H9 (cell line): ENCODE measurements at regions not wholly inside any gene's neighbourhood (a gene's known extent, or its start where the extent isn't known, plus 50 kb on each side); places are given as distances from the start of the nearest gene placed in this dataset.

Experiments used
- DNase-seq: peaks from one replicate; pipeline ENCODE4 v3.0.0-alpha.2; 2017
- H2AFZ ChIP-seq: one replicate; pipeline ENCODE4 v1.6.1; 2013; ENCODE audit warnings: mild to moderate bottlenecking, low read length, control low read depth, moderate library complexity
- H2AK5ac ChIP-seq: 2 replicates; pipeline ENCODE4 v1.6.1; 2013; ENCODE audit warnings: low read length, control low read depth, mixed read lengths; ENCODE audit not compliant: insufficient read length
- H2BK120ac ChIP-seq: one replicate; pipeline ENCODE4 v1.6.1; 2013; ENCODE audit warnings: low read depth, mild to moderate bottlenecking, low read length, control low read depth, inconsistent platforms; ENCODE audit not compliant: poor library complexity, severe bottlenecking
- H2BK12ac ChIP-seq: 2 replicates; pipeline ENCODE4 v1.6.1; 2013; ENCODE audit warnings: low read length, control low read depth, mixed read lengths, low read depth; ENCODE audit not compliant: insufficient read length
- H2BK15ac ChIP-seq: 2 replicates; pipeline ENCODE4 v1.6.1; 2013; ENCODE audit warnings: low read depth, low read length, control low read depth
- H2BK20ac ChIP-seq: one replicate; pipeline ENCODE4 v1.6.1; 2013; ENCODE audit warnings: low read depth, mild to moderate bottlenecking, low read length, control low read depth, inconsistent platforms; ENCODE audit not compliant: poor library complexity, severe bottlenecking
- H2BK5ac ChIP-seq: 2 replicates; pipeline ENCODE4 v1.6.1; 2013; ENCODE audit warnings: low read length, control low read depth, mixed read lengths; ENCODE audit not compliant: insufficient read length
- H3K14ac ChIP-seq: 2 replicates; pipeline ENCODE4 v1.6.1; 2013; ENCODE audit warnings: low read length, control low read depth; ENCODE audit not compliant: insufficient read depth
- H3K18ac ChIP-seq: 2 replicates; pipeline ENCODE4 v1.6.1; 2013; ENCODE audit warnings: low read depth, mild to moderate bottlenecking, mixed read lengths, low read length, control low read depth; ENCODE audit not compliant: insufficient read length
- H3K23ac ChIP-seq: 2 replicates; pipeline ENCODE4 v1.6.1; 2013; ENCODE audit warnings: low read length, control low read depth, mixed read lengths, low read depth; ENCODE audit not compliant: insufficient read length
- H3K23me2 ChIP-seq: 2 replicates; pipeline ENCODE4 v1.6.1; 2013; ENCODE audit warnings: low read depth, mild to moderate bottlenecking, mixed read lengths, low read length, control low read depth; ENCODE audit not compliant: insufficient read length, poor library complexity, severe bottlenecking
- H3K27ac ChIP-seq: 2 replicates; pipeline ENCODE4 v1.5.1; 2013; ENCODE audit warnings: low read length, control low read depth, mixed read lengths, low read depth; ENCODE audit not compliant: insufficient read length
- H3K27me3 ChIP-seq: 2 replicates; pipeline ENCODE4 v1.6.1; 2013; ENCODE audit warnings: low read length, control low read depth, inconsistent platforms; ENCODE audit not compliant: insufficient read depth
- H3K4ac ChIP-seq: 2 replicates; pipeline ENCODE4 v1.6.1; 2013; ENCODE audit warnings: low read depth, mild to moderate bottlenecking, control low read depth, inconsistent platforms, low read length, moderate library complexity
- H3K4me1 ChIP-seq: 2 replicates; pipeline ENCODE4 v1.6.1; 2013; ENCODE audit warnings: low read length, control low read depth, inconsistent platforms; ENCODE audit not compliant: insufficient read depth
- H3K4me2 ChIP-seq: 2 replicates; pipeline ENCODE4 v1.6.1; 2013; ENCODE audit warnings: low read length, control low read depth, mixed read lengths; ENCODE audit not compliant: insufficient read length, insufficient read depth
- H3K56ac ChIP-seq: 2 replicates; pipeline ENCODE4 v1.6.1; 2013; ENCODE audit warnings: low read depth, mild to moderate bottlenecking, mixed read lengths, low read length, control low read depth; ENCODE audit not compliant: insufficient read length
- H3K79me1 ChIP-seq: 2 replicates; pipeline ENCODE4 v1.6.1; 2013; ENCODE audit warnings: low read depth, mild to moderate bottlenecking, moderate library complexity, low read length, control low read depth, inconsistent platforms; ENCODE audit not compliant: insufficient read depth, poor library complexity, severe bottlenecking
- H3K79me2 ChIP-seq: 2 replicates; pipeline ENCODE4 v1.6.1; 2013; ENCODE audit warnings: low read length, control low read depth, inconsistent platforms; ENCODE audit not compliant: insufficient read depth
- H3K9ac ChIP-seq: 2 replicates; pipeline ENCODE4 v1.6.1; 2013; ENCODE audit warnings: low read length, control low read depth, mixed read lengths; ENCODE audit not compliant: insufficient read length; ENCODE audit errors: extremely low read depth
- H3K9me3 ChIP-seq: one replicate; pipeline ENCODE4 v1.6.1; 2013; ENCODE audit warnings: low read depth, low read length, inconsistent platforms; ENCODE audit not compliant: control insufficient read depth
- H3T11ph ChIP-seq: one replicate; pipeline ENCODE4 v1.6.1; 2013; ENCODE audit warnings: mild to moderate bottlenecking, low read length, control low read depth, inconsistent platforms
- H4K20me1 ChIP-seq: one replicate; pipeline ENCODE4 v1.6.1; 2013; ENCODE audit not compliant: control insufficient read depth, insufficient read length, insufficient read depth
- H4K5ac ChIP-seq: 2 replicates; pipeline ENCODE4 v1.6.1; 2013; ENCODE audit warnings: low read depth, mild to moderate bottlenecking, mixed read lengths, low read length, control low read depth; ENCODE audit not compliant: insufficient read length
- H4K8ac ChIP-seq: replicated peaks from 2 replicates; pipeline ENCODE4 v1.6.1; 2013; ENCODE audit warnings: low read length, control low read depth, mixed read lengths, low read depth; ENCODE audit not compliant: insufficient read length
- H4K91ac ChIP-seq: 2 replicates; pipeline ENCODE4 v1.6.1; 2013; ENCODE audit warnings: low read depth, mild to moderate bottlenecking, moderate library complexity, mixed read lengths, low read length, control low read depth; ENCODE audit not compliant: insufficient read length
- H3K27ac Mint-ChIP-seq, 3 experiments: 2 replicates in 2 of 3; 3 replicates in 1 of 3; pipeline ENCODE4 v1.8.0; 2020 to 2021; ENCODE audit warnings: mixed read lengths in 3 of 3, mild to moderate bottlenecking in 1 of 3, moderate library complexity in 1 of 3
- H3K27me3 Mint-ChIP-seq: 2 replicates; pipeline ENCODE4 v1.8.0; 2021; ENCODE audit warnings: low read depth, mild to moderate bottlenecking, moderate library complexity, mixed read lengths
- H3K36me3 Mint-ChIP-seq, 3 experiments: 2 replicates in 2 of 3; 3 replicates in 1 of 3; pipeline ENCODE4 v1.8.0; 2020 to 2021; ENCODE audit warnings: low read depth in 3 of 3, mixed read lengths in 3 of 3; ENCODE audit not compliant: insufficient read depth in 1 of 3
- H3K4me1 Mint-ChIP-seq, 2 experiments: 2 replicates each; pipeline ENCODE4 v1.8.0; 2020; ENCODE audit warnings: mixed read lengths in 2 of 2
- H3K4me3 Mint-ChIP-seq, 2 experiments: 2 replicates in 1 of 2; 3 replicates in 1 of 2; pipeline ENCODE4 v1.8.0; 2020 to 2021; ENCODE audit warnings: mild to moderate bottlenecking in 2 of 2, mixed read lengths in 2 of 2, moderate library complexity in 1 of 2
- H3K9me3 Mint-ChIP-seq, 2 experiments: 2 replicates in 1 of 2; 3 replicates in 1 of 2; pipeline ENCODE4 v1.8.0; 2020; ENCODE audit warnings: mild to moderate bottlenecking in 2 of 2, mixed read lengths in 2 of 2, moderate library complexity in 1 of 2
- WGBS: extraction: QIAGEN DNeasy Blood & Tissue Kit; methylation state at CpG from one replicate; pipeline ENCODE4 v1.1.7; 2013; ENCODE audit warnings: missing lambda C conversion rate, low lambda C conversion rate, mixed read lengths; ENCODE audit not compliant: insufficient read length; ENCODE audit errors: extremely low coverage; 5-methylcytosine and 5-hydroxymethylcytosine counted together
- TF ChIP-seq, protein P1 (sequence below): fragments of 200-600 bp; sonication (generic); conservative IDR thresholded peaks from 3 replicates; pipeline ENCODE4 v1.8.0; 2021; ENCODE audit warnings: antibody characterized with exemption, mild to moderate bottlenecking

DNA sequence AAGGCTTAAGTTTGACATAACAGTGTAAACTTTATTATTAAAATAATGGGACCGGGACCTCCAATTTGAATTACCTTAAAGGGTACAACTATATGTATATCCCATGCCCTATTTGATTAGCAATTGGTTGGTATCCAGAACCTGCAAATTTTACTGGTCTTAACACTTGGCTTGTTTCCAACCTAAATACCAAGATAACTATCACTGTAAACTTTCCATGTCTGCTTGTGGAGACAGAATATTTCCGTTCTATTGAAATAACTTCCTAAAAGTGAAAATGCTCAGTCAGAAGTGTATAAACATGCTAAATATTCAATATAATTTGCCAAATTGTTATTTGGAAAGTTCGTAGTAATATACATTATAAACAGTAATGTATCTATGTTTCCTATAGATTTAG lies 154.0 kb downstream of the TMEM47 start:
- H4K8ac ChIP-seq, result no peak overlapping the region
- H2AFZ ChIP-seq, result no peak overlapping the region
- no CpG with 5 or more reads among the region's 3 CpGs for WGBS
- H3K14ac ChIP-seq, result no peak overlapping the region
- Mint-ChIP-seq H3K36me3 (peaks cover 0 to 3% (median 2%) of the 10 kb centered on the region in 3 experiments; a peak in 3 of 7 replicates), H3K4me1 (no peaks in the 10 kb centered on the region), H3K27ac (no peak overlapping the region), H3K4me3 (no peak overlapping the region), H3K27me3 (no peaks in the 10 kb centered on the region), H3K9me3 (peaks cover 9 to 53% of the 10 kb centered on the region in 2 experiments)
- no peaks in the 10 kb centered on the region for H3K23me2 ChIP-seq
- TF ChIP-seq, protein P1, sequence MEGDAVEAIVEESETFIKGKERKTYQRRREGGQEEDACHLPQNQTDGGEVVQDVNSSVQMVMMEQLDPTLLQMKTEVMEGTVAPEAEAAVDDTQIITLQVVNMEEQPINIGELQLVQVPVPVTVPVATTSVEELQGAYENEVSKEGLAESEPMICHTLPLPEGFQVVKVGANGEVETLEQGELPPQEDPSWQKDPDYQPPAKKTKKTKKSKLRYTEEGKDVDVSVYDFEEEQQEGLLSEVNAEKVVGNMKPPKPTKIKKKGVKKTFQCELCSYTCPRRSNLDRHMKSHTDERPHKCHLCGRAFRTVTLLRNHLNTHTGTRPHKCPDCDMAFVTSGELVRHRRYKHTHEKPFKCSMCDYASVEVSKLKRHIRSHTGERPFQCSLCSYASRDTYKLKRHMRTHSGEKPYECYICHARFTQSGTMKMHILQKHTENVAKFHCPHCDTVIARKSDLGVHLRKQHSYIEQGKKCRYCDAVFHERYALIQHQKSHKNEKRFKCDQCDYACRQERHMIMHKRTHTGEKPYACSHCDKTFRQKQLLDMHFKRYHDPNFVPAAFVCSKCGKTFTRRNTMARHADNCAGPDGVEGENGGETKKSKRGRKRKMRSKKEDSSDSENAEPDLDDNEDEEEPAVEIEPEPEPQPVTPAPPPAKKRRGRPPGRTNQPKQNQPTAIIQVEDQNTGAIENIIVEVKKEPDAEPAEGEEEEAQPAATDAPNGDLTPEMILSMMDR, result no peak
- no peak overlapping the region for H2BK5ac ChIP-seq
- no peak overlapping the region for H3K23ac ChIP-seq
- no peak overlapping the region for H3K18ac ChIP-seq
- H4K20me1 ChIP-seq, result no peaks in the 10 kb centered on the region
- DNase-seq, result no peak
- no peaks in the 10 kb centered on the region for H3K4me1 ChIP-seq
- H3K9ac ChIP-seq, result no peak overlapping the region
- H3K4me2 ChIP-seq, result no peak overlapping the region
- H2BK20ac ChIP-seq, result no peak overlapping the region
- no peak overlapping the region for H3K56ac ChIP-seq
- H3K9me3 ChIP-seq, result no peaks in the 10 kb centered on the region
- H4K5ac ChIP-seq, result no peak overlapping the region
- H3K27ac ChIP-seq, result no peak overlapping the region
- no peak overlapping the region for H3T11ph ChIP-seq
- H2AK5ac ChIP-seq, result no peak overlapping the region
- no peak overlapping the region for H3K4ac ChIP-seq
- no peak overlapping the region for H2BK15ac ChIP-seq
- no peaks in the 10 kb centered on the region for H3K27me3 ChIP-seq
- no peaks in the 10 kb centered on the region for H3K79me1 ChIP-seq
- no peak overlapping the region for H2BK12ac ChIP-seq
- H2BK120ac ChIP-seq, result no peak overlapping the region
- H4K91ac ChIP-seq, result no peak overlapping the region
- no peaks in the 10 kb centered on the region for H3K79me2 ChIP-seq
